KMS-11 (cell line): ENCODE measurements at regions not wholly inside any gene's neighbourhood (a gene's known extent, or its start where the extent isn't known, plus 50 kb on each side); places are given as distances from the start of the nearest gene placed in this dataset.

Source experiments
- H2AFZ ChIP-seq: fragments of 200-600 bp; sonication (generic); 2 replicates; pipeline ENCODE4 v1.6.1; 2016; ENCODE audit warnings: antibody characterized with exemption, mixed run types, low read depth
- H3K27ac ChIP-seq: fragments of 200-600 bp; sonication (generic); 2 replicates; pipeline ENCODE4 v1.6.1; 2016; ENCODE audit warnings: mild to moderate bottlenecking, mixed run types
- H3K27me3 ChIP-seq: fragments of 200-600 bp; sonication (generic); 2 replicates; pipeline ENCODE4 v1.6.1; 2017; ENCODE audit warnings: mild to moderate bottlenecking, low read depth, mixed run types, moderate library complexity; ENCODE audit not compliant: insufficient read depth
- H3K36me3 ChIP-seq: fragments of 200-600 bp; sonication (generic); 2 replicates; pipeline ENCODE4 v1.6.1; 2017; ENCODE audit warnings: mild to moderate bottlenecking, mixed run types; ENCODE audit not compliant: insufficient read depth
- H3K4me1 ChIP-seq: fragments of 200-600 bp; sonication (generic); 2 replicates; pipeline ENCODE4 v1.6.1; 2016; ENCODE audit warnings: mild to moderate bottlenecking, low read depth, mixed run types; ENCODE audit not compliant: poor library complexity, severe bottlenecking
- H3K4me2 ChIP-seq: fragments of 200-600 bp; sonication (generic); 2 replicates; pipeline ENCODE4 v1.7.0; 2016; ENCODE audit warnings: mild to moderate bottlenecking, mixed run types
- H3K4me3 ChIP-seq: fragments of 200-600 bp; sonication (generic); IDR thresholded peaks from 2 replicates; pipeline ENCODE4 v1.6.1; 2017; ENCODE audit warnings: low read depth, low read length, mixed read lengths; ENCODE audit not compliant: insufficient read depth
- H3K79me2 ChIP-seq: fragments of 200-600 bp; sonication (generic); 2 replicates; pipeline ENCODE4 v1.6.1; 2016; ENCODE audit warnings: low read depth, mixed run types; ENCODE audit not compliant: insufficient read depth
- H3K9ac ChIP-seq: fragments of 200-600 bp; sonication (generic); 2 replicates; pipeline ENCODE4 v1.6.1; 2016; ENCODE audit warnings: mild to moderate bottlenecking, mixed run types
- H4K20me1 ChIP-seq: fragments of 200-600 bp; sonication (generic); 2 replicates; pipeline ENCODE4 v1.6.1; 2016; ENCODE audit warnings: mild to moderate bottlenecking, mixed run types; ENCODE audit not compliant: insufficient read depth
- TF ChIP-seq, protein P1 (sequence below): fragments of 200-600 bp; sonication (generic); conservative IDR thresholded peaks from 2 replicates; pipeline ENCODE4 v1.6.1; 2017; ENCODE audit warnings: low read depth, mild to moderate bottlenecking, antibody characterized with exemption, low read length, moderate library complexity, mixed read lengths

DNA sequence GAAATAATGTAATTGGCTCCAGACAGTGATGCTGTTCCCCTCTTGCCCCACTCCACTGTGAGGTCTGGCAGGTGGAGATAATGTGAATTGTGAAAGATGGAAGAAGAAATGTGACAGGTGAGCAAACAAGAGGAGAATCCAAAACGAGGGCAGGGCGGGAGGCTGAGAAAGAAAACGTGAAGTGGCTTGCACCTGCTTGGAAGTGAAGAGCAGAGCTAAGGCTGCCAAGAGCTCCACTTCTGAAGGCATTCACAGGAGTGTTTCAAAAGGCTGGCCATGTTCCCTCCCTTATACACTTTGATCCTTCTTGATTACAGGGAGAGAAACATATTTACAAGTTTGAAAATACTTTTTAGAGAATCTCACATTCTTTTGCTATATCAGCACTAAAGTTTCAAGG is 359.4 kb downstream of the EPHA7 start:
- Histone ChIP-seq H3K27me3 (no peaks in the 10 kb centered on the region), H3K9ac (no peak overlapping the region), H3K4me2 (no peak overlapping the region), H3K79me2 (no peaks in the 10 kb centered on the region), H2AFZ (no peak overlapping the region), H3K36me3 (no peaks in the 10 kb centered on the region), H3K27ac (no peak overlapping the region), H3K4me1 (no peaks in the 10 kb centered on the region), H3K4me3 (no peak overlapping the region), H4K20me1 (no peaks in the 10 kb centered on the region)
- TF ChIP-seq, protein P1, sequence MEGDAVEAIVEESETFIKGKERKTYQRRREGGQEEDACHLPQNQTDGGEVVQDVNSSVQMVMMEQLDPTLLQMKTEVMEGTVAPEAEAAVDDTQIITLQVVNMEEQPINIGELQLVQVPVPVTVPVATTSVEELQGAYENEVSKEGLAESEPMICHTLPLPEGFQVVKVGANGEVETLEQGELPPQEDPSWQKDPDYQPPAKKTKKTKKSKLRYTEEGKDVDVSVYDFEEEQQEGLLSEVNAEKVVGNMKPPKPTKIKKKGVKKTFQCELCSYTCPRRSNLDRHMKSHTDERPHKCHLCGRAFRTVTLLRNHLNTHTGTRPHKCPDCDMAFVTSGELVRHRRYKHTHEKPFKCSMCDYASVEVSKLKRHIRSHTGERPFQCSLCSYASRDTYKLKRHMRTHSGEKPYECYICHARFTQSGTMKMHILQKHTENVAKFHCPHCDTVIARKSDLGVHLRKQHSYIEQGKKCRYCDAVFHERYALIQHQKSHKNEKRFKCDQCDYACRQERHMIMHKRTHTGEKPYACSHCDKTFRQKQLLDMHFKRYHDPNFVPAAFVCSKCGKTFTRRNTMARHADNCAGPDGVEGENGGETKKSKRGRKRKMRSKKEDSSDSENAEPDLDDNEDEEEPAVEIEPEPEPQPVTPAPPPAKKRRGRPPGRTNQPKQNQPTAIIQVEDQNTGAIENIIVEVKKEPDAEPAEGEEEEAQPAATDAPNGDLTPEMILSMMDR, result no peak

- Histone ChIP-seq H3K4me2 (no peak overlapping the region), H3K4me3 (no peak overlapping the region), H3K79me2 (no peaks in the 10 kb centered on the region), H4K20me1 (no peaks in the 10 kb centered on the region), H3K9ac (no peak overlapping the region), H3K4me1 (no peaks in the 10 kb centered on the region), H2AFZ (no peak overlapping the region), H3K27ac (no peak overlapping the region), H3K36me3 (no peaks in the 10 kb centered on the region), H3K27me3 (no peaks in the 10 kb centered on the region)
- TF ChIP-seq, protein P1, result no peak
These were observed 361.8 kb downstream of the EPHA7 start for GRCh38 chr6:93057584-93057983.

DNA sequence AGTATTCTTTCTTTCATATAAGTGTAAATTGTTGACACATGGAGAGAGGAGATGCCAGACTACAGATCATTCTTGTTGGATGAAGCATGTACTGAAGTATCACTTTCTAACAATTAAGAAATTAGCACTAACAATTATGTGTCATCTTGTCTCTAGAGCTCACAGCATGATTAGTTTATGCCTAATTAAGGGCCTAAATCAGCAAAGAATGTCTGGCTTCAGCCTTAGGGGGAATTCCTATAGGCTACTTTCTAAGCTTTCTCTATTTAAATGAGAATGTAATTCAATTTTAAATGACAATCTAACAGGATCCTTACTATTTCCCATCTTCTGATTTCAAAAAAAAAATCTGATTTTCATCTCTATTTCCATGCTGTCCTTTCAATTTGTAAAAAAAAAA is 371.0 kb downstream of the EPHA7 start:
- no peak overlapping the region for H2AFZ ChIP-seq
- H3K4me2 ChIP-seq, result no peak overlapping the region
- TF ChIP-seq, protein P1, result no peak
- no peak overlapping the region for H3K4me3 ChIP-seq
- no peaks in the 10 kb centered on the region for H4K20me1 ChIP-seq
- no peaks in the 10 kb centered on the region for H3K27me3 ChIP-seq
- no peak overlapping the region for H3K27ac ChIP-seq
- H3K4me1 ChIP-seq, result no peaks in the 10 kb centered on the region
- no peaks in the 10 kb centered on the region for H3K79me2 ChIP-seq
- no peak overlapping the region for H3K9ac ChIP-seq
- no peaks in the 10 kb centered on the region for H3K36me3 ChIP-seq

GRCh38 chr6:93047033-93047432 is 372.3 kb downstream of the EPHA7 start:
- H3K27me3 ChIP-seq, result no peaks in the 10 kb centered on the region
- H2AFZ ChIP-seq, result no peak overlapping the region
- H3K79me2 ChIP-seq, result no peaks in the 10 kb centered on the region
- H3K27ac ChIP-seq, result no peak overlapping the region
- no peak overlapping the region for H3K9ac ChIP-seq
- TF ChIP-seq, protein P1, result no peak
- H4K20me1 ChIP-seq, result no peaks in the 10 kb centered on the region
- H3K4me2 ChIP-seq, result no peak overlapping the region
- H3K4me1 ChIP-seq, result no peaks in the 10 kb centered on the region
- H3K4me3 ChIP-seq, result no peak overlapping the region
- no peaks in the 10 kb centered on the region for H3K36me3 ChIP-seq

GRCh38 chr6:93045156-93045555 is 374.2 kb downstream of the EPHA7 start:
- Histone ChIP-seq H2AFZ (no peak overlapping the region), H3K4me1 (no peaks in the 10 kb centered on the region), H3K4me2 (no peak overlapping the region), H4K20me1 (no peaks in the 10 kb centered on the region), H3K27ac (no peak overlapping the region), H3K36me3 (no peaks in the 10 kb centered on the region), H3K4me3 (no peak overlapping the region), H3K27me3 (no peaks in the 10 kb centered on the region), H3K9ac (no peak overlapping the region), H3K79me2 (no peaks in the 10 kb centered on the region)
- TF ChIP-seq, protein P1, result no peak
